GM12878 (cell line): ENCODE measurements at regions not wholly inside any gene's neighbourhood (a gene's known extent, or its start where the extent isn't known, plus 50 kb on each side); places are given as distances from the start of the nearest gene placed in this dataset.

ENCODE experiments used
- ATAC-seq: fragments of 200-7000 bp; cut with Tn5 transposase; 3 replicates; pipeline ENCODE4 v1.9.1; 2020; ENCODE audit warnings: mild to moderate bottlenecking, moderate library complexity
- BruUV-seq: library from RNA; stranded (reverse); fragments of 400-500 nt; replicated peaks from 2 replicates; lab custom pipeline; 2021; lab: Mats Ljungman, UMichigan
- CTCF ChIA-PET: fragments of 300-600 bp; sonication (Branson Sonifier 250); formaldehyde crosslinking; extraction: SDS; loops from one replicate; lab custom pipeline; 2021; ENCODE audit warnings: inconsistent platforms; lab: Yijun Ruan, JAX
- POLR2A ChIA-PET: fragments of 350-600 bp; formaldehyde crosslinking; extraction: SDS; loops from one replicate; lab custom pipeline; 2021; ENCODE audit warnings: inconsistent platforms; lab: Charles Lee
- RAD21 ChIA-PET: fragments of 300-600 bp; sonication (Branson Sonifier 250); formaldehyde crosslinking; loops from one replicate; lab custom pipeline; 2023; ENCODE audit warnings: antibody characterized with exemption; ENCODE audit not compliant: unreplicated experiment; lab: Charles Lee
- SMC1A ChIA-PET: fragments of 300-600 bp; sonication (Branson Sonifier 250); formaldehyde crosslinking; loops from one replicate; lab custom pipeline; 2023; ENCODE audit not compliant: unreplicated experiment, uncharacterized antibody; lab: Charles Lee
- DNase-seq: peaks from one replicate; pipeline ENCODE4 v3.0.0-alpha.2; 2011; ENCODE audit warnings: low read depth, low spot score
- FAIRE-seq: peaks from 3 replicates; lab custom pipeline; 2011; peaks lifted over from hg19 to GRCh38; lab: Jason Lieb, UNC
- H2AFZ ChIP-seq: 2 replicates; pipeline ENCODE4 v1.6.0; 2011; ENCODE audit warnings: low read depth, low read length, control low read depth; ENCODE audit not compliant: control insufficient read depth
- H3K27ac ChIP-seq: 2 replicates; pipeline ENCODE4 v1.5.1; 2011; ENCODE audit warnings: control low read depth; ENCODE audit not compliant: control insufficient read depth, insufficient read depth
- H3K27me3 ChIP-seq, 2 experiments: replicated peaks in 1 of 2; 2 replicates each; pipeline versions ENCODE4 v1.6.0 to v1.6.1; 2011; ENCODE audit warnings: low read length in 1 of 2; ENCODE audit not compliant: control insufficient read depth in 2 of 2, insufficient read depth in 2 of 2
- H3K36me3 ChIP-seq, 2 experiments: 2 replicates each; pipeline ENCODE4 v1.5.1; 2011; ENCODE audit warnings: low read length in 1 of 2; ENCODE audit not compliant: control insufficient read depth in 2 of 2, insufficient read depth in 2 of 2
- H3K4me1 ChIP-seq: 2 replicates; pipeline ENCODE4 v1.6.1; 2011; ENCODE audit warnings: mild to moderate bottlenecking, low read length, moderate library complexity, mixed read lengths; ENCODE audit not compliant: control insufficient read depth, insufficient read depth
- H3K4me2 ChIP-seq: 2 replicates; pipeline ENCODE4 v1.6.0; 2011; ENCODE audit warnings: control low read depth; ENCODE audit not compliant: control insufficient read depth, insufficient read depth
- H3K4me3 ChIP-seq: fragments of 200-600 bp; sonication (generic); 2 replicates; pipeline ENCODE4 v1.5.1; 2016
- H3K79me2 ChIP-seq: 2 replicates; pipeline ENCODE4 v1.6.0; 2011; ENCODE audit warnings: low read length; ENCODE audit not compliant: control insufficient read depth, insufficient read depth
- H3K9ac ChIP-seq: 2 replicates; pipeline ENCODE4 v1.8.0; 2011; ENCODE audit warnings: low read length, control low read depth, mixed read lengths; ENCODE audit not compliant: control insufficient read depth, insufficient read depth
- H3K9me3 ChIP-seq: replicated peaks from 3 replicates; pipeline ENCODE4 v1.5.1; 2011; ENCODE audit warnings: mild to moderate bottlenecking, low read length; ENCODE audit not compliant: control insufficient read depth, insufficient read depth
- H4K20me1 ChIP-seq: 2 replicates; pipeline ENCODE4 v1.6.0; 2011; ENCODE audit not compliant: control insufficient read depth, insufficient read depth
- CREM ChIP-seq: IDR thresholded peaks from 2 replicates; pipeline ENCODE4 v1.6.1; 2014; ENCODE audit warnings: antibody characterized with exemption, low read depth
- E4F1 ChIP-seq: fragments of 450-650 bp; IDR thresholded peaks from 2 replicates; pipeline ENCODE4 v1.6.1; 2018; ENCODE audit warnings: borderline replicate concordance, mild to moderate bottlenecking; ENCODE audit not compliant: partially characterized antibody
- HCFC1 ChIP-seq: fragments of 150-350 bp; IDR thresholded peaks from 2 replicates; pipeline ENCODE4 v1.6.1; 2014; ENCODE audit warnings: low read length
- HDAC6 ChIP-seq: fragments of 200-600 bp; sonication (generic); IDR thresholded peaks from one replicate; pipeline ENCODE4 v1.8.0; 2017; ENCODE audit warnings: antibody characterized with exemption; ENCODE audit not compliant: unreplicated experiment
- MEF2A ChIP-seq: IDR thresholded peaks from 2 replicates; pipeline ENCODE4 v1.6.1; 2011; ENCODE audit warnings: low read depth, mild to moderate bottlenecking, low read length, moderate library complexity; ENCODE audit not compliant: insufficient read depth
- NFXL1 ChIP-seq: fragments of 450-650 bp; IDR thresholded peaks from 2 replicates; pipeline ENCODE4 v1.6.1; 2017; ENCODE audit warnings: antibody characterized with exemption, mild to moderate bottlenecking, borderline replicate concordance
- TAF1 ChIP-seq: IDR thresholded peaks from 2 replicates; pipeline ENCODE4 v1.6.1; 2011; ENCODE audit warnings: mild to moderate bottlenecking, low read depth, low read length, borderline replicate concordance
- WGBS: methylation state at CpG from one replicate; pipeline ENCODE4 v1.1.6; 2016; ENCODE audit warnings: low lambda C conversion rate; ENCODE audit not compliant: insufficient replicate concordance, insufficient coverage; ENCODE audit errors: missing lambda C conversion rate; 5-methylcytosine and 5-hydroxymethylcytosine counted together
- in situ Hi-C: fragments of 300-500 bp; cut with MboI; formaldehyde crosslinking; loops from 9 replicates; pipeline ENCODE4 v1.14.3; 2018; ENCODE audit warnings: mixed read lengths
- intact Hi-C: fragments of 100-400 bp; cut with micrococcal nuclease; formaldehyde crosslinking; loops from one replicate; pipeline ENCODE4 v1.14.2; 2022; ENCODE audit not compliant: unreplicated experiment
- TF ChIP-seq, protein P1 (sequence below): fragments of 450-650 bp; IDR thresholded peaks from 2 replicates; pipeline ENCODE4 v1.6.1; 2017; ENCODE audit warnings: mild to moderate bottlenecking, low read depth, inconsistent platforms; ENCODE audit not compliant: poor library complexity, severe bottlenecking
- TF ChIP-seq, protein P2 (sequence below): fragments of 450-650 bp; conservative IDR thresholded peaks from 2 replicates; pipeline ENCODE4 v1.6.1; 2017; ENCODE audit warnings: mild to moderate bottlenecking, moderate library complexity

DNA sequence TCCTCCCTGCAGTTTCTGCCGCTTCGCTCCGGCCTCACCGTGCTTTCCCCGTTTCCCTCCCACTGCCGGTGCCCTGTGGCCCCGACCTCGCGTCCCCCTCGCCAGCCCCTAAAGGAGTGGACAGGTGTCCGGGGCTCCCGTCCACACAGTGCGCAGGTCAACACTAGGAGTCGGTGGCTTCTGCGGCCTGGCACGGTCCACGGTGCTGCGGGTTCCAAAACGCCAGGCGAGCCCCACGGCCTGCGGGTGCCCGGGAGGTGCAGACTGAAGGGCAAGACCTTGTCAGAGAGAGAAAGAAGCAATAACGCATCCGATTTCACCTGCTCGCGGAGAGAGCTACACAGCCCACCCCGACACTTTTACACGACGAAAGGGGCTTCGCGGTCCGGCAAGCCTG lies 588.7 kb upstream of the SALL3 start (continued):
- TF ChIP-seq NFXL1 (no peak), CREM (no peak), HDAC6 (no peak), HCFC1 (no peak), MEF2A (no peak), TAF1 (no peak)
- TF ChIP-seq, protein P1, sequence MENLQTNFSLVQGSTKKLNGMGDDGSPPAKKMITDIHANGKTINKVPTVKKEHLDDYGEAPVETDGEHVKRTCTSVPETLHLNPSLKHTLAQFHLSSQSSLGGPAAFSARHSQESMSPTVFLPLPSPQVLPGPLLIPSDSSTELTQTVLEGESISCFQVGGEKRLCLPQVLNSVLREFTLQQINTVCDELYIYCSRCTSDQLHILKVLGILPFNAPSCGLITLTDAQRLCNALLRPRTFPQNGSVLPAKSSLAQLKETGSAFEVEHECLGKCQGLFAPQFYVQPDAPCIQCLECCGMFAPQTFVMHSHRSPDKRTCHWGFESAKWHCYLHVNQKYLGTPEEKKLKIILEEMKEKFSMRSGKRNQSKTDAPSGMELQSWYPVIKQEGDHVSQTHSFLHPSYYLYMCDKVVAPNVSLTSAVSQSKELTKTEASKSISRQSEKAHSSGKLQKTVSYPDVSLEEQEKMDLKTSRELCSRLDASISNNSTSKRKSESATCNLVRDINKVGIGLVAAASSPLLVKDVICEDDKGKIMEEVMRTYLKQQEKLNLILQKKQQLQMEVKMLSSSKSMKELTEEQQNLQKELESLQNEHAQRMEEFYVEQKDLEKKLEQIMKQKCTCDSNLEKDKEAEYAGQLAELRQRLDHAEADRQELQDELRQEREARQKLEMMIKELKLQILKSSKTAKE = no peak
- TF ChIP-seq, protein P2, sequence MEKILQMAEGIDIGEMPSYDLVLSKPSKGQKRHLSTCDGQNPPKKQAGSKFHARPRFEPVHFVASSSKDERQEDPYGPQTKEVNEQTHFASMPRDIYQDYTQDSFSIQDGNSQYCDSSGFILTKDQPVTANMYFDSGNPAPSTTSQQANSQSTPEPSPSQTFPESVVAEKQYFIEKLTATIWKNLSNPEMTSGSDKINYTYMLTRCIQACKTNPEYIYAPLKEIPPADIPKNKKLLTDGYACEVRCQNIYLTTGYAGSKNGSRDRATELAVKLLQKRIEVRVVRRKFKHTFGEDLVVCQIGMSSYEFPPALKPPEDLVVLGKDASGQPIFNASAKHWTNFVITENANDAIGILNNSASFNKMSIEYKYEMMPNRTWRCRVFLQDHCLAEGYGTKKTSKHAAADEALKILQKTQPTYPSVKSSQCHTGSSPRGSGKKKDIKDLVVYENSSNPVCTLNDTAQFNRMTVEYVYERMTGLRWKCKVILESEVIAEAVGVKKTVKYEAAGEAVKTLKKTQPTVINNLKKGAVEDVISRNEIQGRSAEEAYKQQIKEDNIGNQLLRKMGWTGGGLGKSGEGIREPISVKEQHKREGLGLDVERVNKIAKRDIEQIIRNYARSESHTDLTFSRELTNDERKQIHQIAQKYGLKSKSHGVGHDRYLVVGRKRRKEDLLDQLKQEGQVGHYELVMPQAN = no peak

- no peak for TF ChIP-seq E4F1
- TF ChIP-seq, protein P1 = no peak
- no peak for DNase-seq
- SMC1A ChIA-PET = no interaction called here
- Histone ChIP-seq H2AFZ (no peak overlapping the region), H3K79me2 (no peaks in the 10 kb centered on the region), H3K27me3 (no peaks in the 10 kb centered on the region), H3K27ac (no peak overlapping the region), H3K4me1 (no peaks in the 10 kb centered on the region), H3K4me2 (no peak overlapping the region), H3K9ac (no peak overlapping the region), H3K36me3 (no peaks in the 10 kb centered on the region), H3K4me3 (no peak overlapping the region), H3K9me3 (no peaks in the 10 kb centered on the region; the same call in 2 of the 3 replicates), H4K20me1 (no peaks in the 10 kb centered on the region)
- FAIRE-seq = no peak
- RAD21 ChIA-PET = no interaction called here
- intact Hi-C loops = no loop called here
- ATAC-seq = no peak
- CTCF ChIA-PET = no interaction called here
- POLR2A ChIA-PET = no interaction called here
- no TSS peak for BruUV-seq
- in situ Hi-C loops = no loop called here
- 51% methylated on average over 14 of the region's 14 CpGs for WGBS
Measured at GRCh38 chr18:78393086-78393862, 586.3 kb upstream of the SALL3 start.
